GM06990 (cell line): ENCODE measurements at regions not wholly inside any gene's neighbourhood (a gene's known extent, or its start where the extent isn't known, plus 50 kb on each side); places are given as distances from the start of the nearest gene placed in this dataset.

Experiments used
- DNase-seq: peaks from one replicate; pipeline ENCODE4 v3.0.0-alpha.2; 2011; ENCODE audit not compliant: insufficient read length; ENCODE audit errors: extremely low read depth
- H3K27me3 ChIP-seq: replicated peaks from 2 replicates; pipeline ENCODE4 v1.6.0; 2011; ENCODE audit warnings: low read length; ENCODE audit not compliant: control insufficient read depth, insufficient read depth
- H3K36me3 ChIP-seq: 2 replicates; pipeline ENCODE4 v1.5.1; 2011; ENCODE audit warnings: low read length; ENCODE audit not compliant: control insufficient read depth, insufficient read depth
- H3K4me3 ChIP-seq: replicated peaks from 2 replicates; pipeline ENCODE4 v1.5.1; 2011; ENCODE audit warnings: low read depth, mild to moderate bottlenecking, control low read depth, low read length
- TF ChIP-seq, protein P1 (sequence below): IDR thresholded peaks from 2 replicates; pipeline ENCODE4 v1.5.1; 2011; ENCODE audit warnings: low read length, control low read depth, mild to moderate bottlenecking, inconsistent platforms; ENCODE audit not compliant: insufficient read depth, poor library complexity, severe bottlenecking

DNA sequence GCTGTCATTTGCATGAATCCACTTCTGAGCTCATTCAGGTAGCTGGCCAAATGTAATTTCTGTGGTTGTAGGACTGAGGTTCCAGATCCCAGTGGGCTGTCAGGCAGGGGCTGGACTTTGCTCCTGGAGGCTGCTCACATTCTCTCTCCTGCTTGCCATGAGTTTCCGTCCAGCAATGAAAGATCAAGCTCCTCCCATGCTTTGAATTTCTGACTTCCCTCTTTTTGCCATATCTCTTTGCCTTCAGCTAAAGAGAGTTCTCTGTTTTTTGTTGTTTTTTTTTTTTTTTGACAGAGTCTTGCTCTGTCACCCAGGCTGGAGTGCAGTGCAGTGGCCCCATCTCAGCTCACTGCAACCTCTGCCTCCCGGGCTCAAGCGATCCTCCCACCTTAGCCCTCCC, 76.9 kb downstream of the ING1 start:
- TF ChIP-seq, protein P1, sequence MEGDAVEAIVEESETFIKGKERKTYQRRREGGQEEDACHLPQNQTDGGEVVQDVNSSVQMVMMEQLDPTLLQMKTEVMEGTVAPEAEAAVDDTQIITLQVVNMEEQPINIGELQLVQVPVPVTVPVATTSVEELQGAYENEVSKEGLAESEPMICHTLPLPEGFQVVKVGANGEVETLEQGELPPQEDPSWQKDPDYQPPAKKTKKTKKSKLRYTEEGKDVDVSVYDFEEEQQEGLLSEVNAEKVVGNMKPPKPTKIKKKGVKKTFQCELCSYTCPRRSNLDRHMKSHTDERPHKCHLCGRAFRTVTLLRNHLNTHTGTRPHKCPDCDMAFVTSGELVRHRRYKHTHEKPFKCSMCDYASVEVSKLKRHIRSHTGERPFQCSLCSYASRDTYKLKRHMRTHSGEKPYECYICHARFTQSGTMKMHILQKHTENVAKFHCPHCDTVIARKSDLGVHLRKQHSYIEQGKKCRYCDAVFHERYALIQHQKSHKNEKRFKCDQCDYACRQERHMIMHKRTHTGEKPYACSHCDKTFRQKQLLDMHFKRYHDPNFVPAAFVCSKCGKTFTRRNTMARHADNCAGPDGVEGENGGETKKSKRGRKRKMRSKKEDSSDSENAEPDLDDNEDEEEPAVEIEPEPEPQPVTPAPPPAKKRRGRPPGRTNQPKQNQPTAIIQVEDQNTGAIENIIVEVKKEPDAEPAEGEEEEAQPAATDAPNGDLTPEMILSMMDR = no peak

DNA sequence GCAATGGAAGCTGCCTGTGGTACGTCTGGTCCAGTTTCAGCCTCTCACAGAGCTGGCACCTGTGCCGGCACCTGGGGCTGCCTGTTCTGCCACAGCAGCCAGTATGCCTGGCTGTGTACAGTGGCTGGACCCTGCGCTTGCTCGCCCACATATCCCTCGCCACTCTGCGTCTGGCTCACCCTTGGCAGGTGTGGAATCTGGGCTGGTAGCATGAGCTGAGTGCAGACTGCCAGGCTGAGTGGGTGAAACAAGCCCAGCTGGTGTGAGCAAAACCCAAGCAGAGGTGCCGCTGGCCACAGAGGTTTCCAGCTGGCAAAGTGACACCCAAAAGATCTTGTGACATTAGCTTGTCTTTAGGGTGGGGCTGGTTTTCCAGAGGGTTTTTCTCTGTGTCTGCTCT, 80.7 kb downstream of the ING1 start:
- TF ChIP-seq, protein P1 = no peak
- no peak for DNase-seq
- no peak overlapping the region for H3K4me3 ChIP-seq
- peaks cover 2% of the 10 kb centered on the region; the same call in 1 of the 2 replicates for H3K27me3 ChIP-seq
- H3K36me3 ChIP-seq = no peaks in the 10 kb centered on the region

More for the DNA sequence above, 76.9 kb downstream of the ING1 start:
- Histone ChIP-seq H3K36me3 (no peaks in the 10 kb centered on the region), H3K27me3 (no peaks in the 10 kb centered on the region), H3K4me3 (no peak overlapping the region)
- DNase-seq = no peak

DNA sequence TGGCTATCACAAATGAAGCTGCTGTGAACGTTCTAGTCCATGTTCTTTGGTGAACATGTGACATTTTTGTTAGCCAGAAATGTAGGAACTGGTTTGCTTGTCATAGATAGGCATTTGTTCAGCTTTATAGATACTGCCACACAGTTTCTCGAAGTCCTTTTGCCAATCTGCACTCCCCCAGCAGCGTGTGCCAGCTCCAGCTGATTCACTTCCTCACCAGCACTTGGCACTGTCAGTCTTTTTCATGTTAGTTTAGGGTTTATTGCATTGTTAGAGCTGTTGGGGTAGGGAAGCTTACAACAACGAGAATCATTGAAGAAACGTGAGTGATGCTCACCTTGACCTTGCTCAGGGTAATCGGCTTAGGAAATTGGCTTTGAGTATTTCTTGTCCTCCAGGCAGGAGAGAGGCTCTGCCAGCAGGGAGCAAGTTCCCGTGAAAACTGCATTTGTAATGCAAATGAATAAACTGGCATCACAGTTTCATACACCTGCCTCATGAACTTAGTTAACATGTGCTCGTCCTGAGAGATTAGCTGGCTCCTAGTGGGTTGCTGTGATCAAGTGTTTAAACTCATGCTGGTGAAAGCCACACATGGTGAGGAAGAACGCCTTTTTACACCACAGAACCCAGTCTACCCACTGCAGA, 83.9 kb downstream of the ING1 start:
- Histone ChIP-seq H3K27me3 (peaks cover 2% of the 10 kb centered on the region; the same call in 1 of the 2 replicates), H3K4me3 (no peak overlapping the region), H3K36me3 (no peaks in the 10 kb centered on the region)
- TF ChIP-seq, protein P1 = no peak
- DNase-seq = no peak

DNA sequence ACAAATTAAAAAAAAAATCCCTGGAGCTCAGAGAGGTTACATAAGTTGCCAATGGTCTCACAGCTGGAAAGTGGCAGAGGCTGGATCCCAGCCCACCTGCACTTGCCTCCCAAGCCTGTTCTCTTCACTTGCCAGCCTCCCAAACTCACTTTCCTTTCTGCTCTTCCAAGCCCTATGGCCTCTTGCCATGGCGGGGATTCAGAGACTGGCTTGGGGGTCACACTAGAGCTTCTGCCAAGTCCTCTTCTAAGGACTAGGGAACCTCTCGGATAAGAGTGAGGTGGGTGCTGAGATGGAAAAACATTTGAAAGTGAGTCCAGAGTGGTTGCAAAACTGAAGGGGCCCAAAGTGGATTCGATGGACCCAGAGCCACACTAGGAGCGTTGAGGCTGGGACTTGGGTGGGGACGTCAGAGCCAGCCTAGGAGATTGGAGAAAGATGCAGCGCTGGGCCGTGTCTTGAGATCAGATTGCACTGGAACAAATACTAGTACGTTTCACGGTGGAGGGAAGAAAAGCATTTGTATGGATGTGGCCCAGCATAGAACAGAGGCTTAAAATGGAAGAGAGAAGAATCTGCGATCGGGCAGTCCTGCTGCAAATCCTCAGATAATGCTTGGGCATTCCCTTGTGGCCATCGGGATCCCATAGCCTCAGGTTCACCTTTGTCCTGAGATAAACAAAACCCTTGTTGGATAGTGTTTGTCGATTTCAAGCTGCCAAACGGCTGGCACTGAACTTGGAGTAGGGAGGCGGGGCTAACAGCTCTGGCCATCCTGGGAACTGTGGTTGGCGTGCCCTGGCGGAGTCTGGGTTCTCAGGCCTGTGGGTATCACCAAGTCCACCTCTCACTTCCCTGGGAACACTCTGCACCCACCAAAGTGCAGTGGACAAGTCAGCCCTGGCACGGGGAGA, 84.8 kb downstream of the ING1 start:
- H3K27me3 ChIP-seq = peaks cover 2% of the 10 kb centered on the region; the same call in 1 of the 2 replicates
- no peak overlapping the region for H3K4me3 ChIP-seq
- H3K36me3 ChIP-seq = no peaks in the 10 kb centered on the region
- TF ChIP-seq, protein P1 = no peak
- no peak for DNase-seq

DNA sequence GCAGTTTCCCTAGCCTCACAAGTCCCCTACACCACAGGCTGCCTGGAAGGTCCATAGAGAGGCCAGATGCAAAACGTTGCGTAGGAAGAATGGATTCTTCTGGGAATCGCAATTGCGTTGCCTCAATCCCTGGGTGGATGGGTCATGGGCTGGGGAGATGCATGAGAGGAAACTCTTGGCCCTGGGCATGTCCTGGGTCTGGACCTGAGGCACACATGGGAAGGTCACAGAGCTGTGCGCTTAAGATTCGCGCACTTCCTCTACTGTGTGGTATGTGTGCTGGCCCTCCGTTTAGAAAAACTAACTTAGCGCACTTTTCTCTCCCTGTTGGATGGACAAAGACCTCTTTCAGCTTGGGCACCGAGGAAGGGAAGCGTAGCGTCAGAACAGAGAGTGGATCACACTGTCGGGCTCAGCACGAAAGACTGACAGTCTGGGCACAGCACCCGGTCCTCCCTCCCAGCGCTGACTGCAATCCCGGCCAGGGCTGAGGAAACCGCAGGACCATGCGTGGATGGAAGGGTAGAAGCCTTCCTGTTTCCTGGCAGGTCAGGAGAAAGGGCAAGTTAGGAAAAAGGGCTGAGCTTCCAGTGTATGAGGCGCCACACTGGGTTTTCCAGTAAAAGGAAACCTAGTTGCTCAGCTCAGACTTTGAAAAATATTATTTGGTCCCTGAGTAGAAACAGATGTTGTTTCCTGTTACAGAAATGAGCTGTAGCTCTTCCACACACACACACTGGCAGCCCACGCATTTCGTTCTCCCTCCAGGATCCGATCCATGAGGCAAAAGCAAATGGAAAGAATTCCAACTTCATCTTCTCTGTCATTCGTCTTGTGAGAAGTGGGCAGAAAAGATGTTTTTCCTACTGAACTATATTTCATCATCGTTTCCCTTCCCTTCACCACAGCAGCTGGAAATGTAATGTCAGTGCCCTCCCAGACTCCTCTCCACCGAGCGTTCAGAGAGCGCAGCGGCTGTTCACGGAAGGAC, 86.0 kb downstream of the ING1 start:
- peaks cover 2% of the 10 kb centered on the region; the same call in 1 of the 2 replicates for H3K27me3 ChIP-seq
- TF ChIP-seq, protein P1 = no peak

More for the DNA sequence above, 86.0 kb downstream of the ING1 start:
- Histone ChIP-seq H3K4me3 (no peak overlapping the region), H3K36me3 (no peaks in the 10 kb centered on the region)
- DNase-seq = no peak
